ENCODE measurements at regions not wholly inside any gene's neighbourhood (a gene's known extent, or its start where the extent isn't known, plus 50 kb on each side); places are given as distances from the start of the nearest gene placed in this dataset.

DNA sequence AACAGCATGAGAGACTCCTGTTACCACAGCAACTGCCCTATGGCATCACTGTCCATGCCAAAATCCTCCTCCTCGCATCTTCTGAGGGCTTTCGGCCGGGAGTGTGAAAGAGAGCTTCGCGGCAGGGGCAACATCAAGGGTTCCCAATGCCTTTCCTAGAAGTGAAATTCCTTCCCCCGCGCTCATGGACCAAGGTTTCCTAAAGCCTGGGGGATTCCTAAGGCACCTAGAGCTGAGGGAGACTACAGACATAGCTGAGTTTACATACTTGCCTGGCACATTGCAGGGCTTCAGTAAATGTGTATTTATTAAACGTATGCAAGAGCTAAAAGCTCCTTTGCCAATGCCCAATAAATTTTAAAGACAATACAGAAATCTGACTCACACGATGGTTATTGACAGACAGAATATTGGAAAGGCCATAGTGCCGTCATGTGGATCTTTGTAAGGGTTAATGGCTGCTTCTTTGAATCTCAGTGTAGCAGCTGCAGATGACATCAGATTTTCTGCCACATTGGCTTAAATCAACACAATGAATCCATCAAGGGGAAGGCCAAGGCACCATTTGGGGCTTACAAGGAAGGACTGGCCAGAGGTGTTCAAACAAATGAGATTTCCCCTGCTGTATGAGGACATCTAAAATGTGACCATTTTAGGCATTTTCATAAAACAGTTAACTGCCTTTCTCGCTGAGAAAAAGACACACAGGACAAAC is 281.2 kb upstream of the JARID2 start:
- TF ChIP-seq CTCF (IDR thresholded peaks at IDR 0.05; ENCODE audit: low read length), result no peak
- no peak for TF ChIP-seq EZH2 (optimal IDR thresholded peaks at IDR 0.05; ENCODE audit: low read depth, low read length)
- TF ChIP-seq EZH2phosphoT487 (IDR thresholded peaks at IDR 0.05; ENCODE audit: low read length), result no peak

All from MM.1S (cell line).